ENCODE measurements at regions not wholly inside any gene's neighbourhood (a gene's known extent, or its start where the extent isn't known, plus 50 kb on each side); places are given as distances from the start of the nearest gene placed in this dataset.
"Not testable (repeated sequence)": the region's sequence is repeated elsewhere in the genome, so short reads cannot be mapped to it uniquely, and the experiment has no call there.

DNA sequence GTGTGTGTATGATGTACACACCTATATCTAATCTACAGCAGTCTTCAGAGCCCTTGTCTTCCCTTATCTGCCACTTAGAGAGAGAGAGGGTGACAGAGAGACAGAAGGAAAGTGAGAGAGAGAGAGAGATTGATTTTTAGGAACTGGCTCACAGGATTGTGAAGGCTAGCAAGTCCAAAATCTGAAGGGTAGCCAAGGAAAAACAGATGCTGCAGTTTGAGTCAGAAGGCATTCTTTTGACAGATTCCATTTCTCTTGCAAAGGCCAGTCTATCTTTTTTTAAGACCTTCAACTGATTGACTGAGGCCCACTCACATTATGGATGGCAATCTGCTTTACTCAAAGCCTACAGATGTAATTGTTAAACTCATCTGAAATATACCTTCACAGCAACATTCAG is 664.0 kb upstream of the IGFBP7 start:
- Histone ChIP-seq H3K4me3 (no peak overlapping the region), H3K27ac (no peak overlapping the region)

DNA sequence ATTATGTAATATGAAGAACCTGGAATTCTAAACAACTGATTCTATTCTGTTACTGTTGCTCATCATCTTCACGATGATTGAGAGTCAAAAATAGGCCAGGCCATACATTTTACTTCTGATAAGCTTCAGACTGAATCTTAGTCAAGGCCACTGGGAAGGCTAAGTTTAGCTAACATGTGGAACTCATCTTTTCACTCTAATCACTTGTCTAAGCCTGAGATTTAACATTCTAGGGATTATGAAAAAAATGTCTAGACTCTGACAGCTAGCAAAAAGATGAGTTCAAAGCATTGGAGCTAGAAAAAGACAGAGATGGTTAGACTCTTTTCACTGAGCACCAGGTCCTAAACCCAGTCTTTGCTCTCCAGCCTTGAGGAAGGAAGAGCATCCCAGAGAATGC is 656.2 kb upstream of the IGFBP7 start:
- H3K4me3 ChIP-seq = no peak overlapping the region
- H3K27ac ChIP-seq = no peak overlapping the region

DNA sequence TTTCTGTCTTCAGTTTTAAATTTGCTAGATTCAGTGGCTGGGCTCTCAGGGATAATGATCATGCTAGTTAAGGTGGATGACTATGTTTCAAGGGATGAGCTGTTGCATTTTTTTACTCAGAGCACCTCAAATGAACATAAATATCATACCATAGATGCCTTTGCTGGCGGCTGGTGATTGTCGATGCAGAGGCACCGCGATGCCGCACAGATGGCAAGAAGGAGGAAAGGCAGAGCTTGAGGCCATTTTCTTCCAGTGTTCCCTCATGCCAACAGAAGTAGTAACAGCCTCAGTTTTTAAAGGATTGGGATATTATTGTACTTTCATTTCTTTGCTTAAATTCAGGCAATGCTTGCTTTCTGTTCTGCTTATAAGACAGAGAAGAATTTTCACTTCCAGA is 654.7 kb upstream of the IGFBP7 start:
- peak overlapping the region in 1 of 21 experiments; percentile 6 for H3K27ac ChIP-seq
- no peak overlapping the region for H3K4me3 ChIP-seq

DNA sequence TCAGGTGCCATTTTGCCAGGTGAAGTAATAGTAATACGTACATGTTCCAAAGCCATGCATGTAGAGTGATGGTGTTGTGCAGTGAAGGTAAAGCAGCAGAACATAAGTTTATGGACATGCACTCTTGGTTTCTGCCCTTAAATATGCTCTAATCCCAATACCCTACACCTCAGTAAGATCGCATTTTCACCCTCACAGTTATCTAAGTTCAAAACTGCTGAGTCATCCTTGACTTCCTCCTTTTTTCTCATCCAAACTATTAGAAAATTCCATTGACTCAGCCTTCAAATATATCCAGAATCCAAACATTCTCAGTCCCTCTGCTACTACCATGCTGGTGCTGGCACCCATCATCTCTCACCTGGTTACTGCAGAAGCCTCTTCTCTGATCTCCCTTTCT is 652.9 kb upstream of the IGFBP7 start:
- Histone ChIP-seq H3K27ac (no peak overlapping the region), H3K4me3 (no peak overlapping the region)

DNA sequence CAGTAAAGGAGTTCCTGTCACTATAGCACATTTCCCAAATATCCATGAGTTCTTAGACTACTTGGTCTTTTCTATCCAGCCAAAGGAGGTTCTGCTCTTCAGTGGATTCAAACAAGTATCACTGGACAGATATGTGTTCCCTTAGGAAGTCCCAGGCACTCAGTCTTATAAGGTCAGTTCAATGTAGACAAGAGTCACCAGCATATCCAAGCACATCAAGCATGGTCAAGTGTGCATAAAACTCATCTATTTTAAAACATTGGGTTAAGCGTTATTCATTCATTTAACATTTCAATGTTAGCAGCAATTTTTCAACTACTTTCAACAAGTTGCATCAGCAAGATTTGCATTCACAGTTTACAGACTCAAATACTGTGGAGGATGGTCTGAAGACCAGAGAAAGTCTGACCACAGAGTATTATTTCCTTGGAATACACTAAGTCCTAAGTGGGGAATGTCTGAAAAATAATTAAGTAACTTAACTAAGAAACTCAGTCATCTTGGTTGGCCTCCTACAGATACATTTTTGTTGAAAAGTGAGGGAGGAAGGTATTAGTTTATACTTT is 630.5 kb upstream of the IGFBP7 start:
- Histone ChIP-seq H3K4me3 (no peak overlapping the region), H3K27ac (no peak overlapping the region)

DNA sequence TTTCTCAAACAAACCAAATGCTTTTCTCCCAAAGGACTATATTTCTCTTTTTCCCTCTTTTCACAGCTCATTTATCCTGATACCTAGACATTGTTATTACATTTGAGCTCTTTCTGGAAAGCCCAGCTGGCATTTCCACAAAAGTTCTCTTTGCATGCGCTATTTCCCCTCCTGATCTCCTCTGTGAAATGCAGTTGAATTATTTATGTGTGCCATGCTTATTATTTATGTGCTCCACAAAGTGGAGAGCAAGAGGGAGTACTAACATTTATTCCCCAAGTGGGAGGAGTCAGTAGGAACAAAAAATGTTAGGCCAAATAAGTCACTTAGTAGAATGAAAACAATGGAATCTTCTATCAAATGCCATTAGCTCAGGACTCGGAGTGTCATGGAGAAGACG is 626.6 kb upstream of the IGFBP7 start:
- no peak overlapping the region for H3K27ac ChIP-seq
- H3K4me3 ChIP-seq = no peak overlapping the region

DNA sequence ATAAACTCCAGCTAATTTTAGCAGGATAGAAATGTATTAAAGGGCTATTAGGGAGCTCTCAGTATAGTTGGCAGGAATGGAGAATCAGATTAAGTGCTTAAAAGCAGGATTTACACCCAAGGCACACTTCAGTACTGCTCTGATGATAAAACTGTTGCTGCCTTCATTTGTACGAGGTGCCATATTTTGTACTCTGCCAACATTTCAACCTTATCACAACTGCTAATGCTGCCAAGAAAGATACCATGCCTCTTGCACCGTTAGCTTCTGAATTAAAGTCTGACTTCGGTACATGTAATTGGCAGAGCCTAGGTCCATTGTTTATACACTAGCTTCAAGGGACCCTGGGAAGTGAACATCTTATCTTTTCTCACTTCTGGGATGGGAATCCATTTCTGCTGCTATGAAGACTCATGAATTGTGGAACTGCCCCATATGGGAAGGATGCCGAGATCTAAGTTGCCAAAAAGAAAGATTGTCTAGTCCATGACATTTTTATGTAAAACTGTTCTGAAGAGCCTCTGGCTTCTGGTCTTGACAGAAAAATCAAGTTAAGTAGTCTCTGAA is 624.0 kb upstream of the IGFBP7 start:
- no peak overlapping the region for H3K4me3 ChIP-seq
- no peak overlapping the region for H3K27ac ChIP-seq

DNA sequence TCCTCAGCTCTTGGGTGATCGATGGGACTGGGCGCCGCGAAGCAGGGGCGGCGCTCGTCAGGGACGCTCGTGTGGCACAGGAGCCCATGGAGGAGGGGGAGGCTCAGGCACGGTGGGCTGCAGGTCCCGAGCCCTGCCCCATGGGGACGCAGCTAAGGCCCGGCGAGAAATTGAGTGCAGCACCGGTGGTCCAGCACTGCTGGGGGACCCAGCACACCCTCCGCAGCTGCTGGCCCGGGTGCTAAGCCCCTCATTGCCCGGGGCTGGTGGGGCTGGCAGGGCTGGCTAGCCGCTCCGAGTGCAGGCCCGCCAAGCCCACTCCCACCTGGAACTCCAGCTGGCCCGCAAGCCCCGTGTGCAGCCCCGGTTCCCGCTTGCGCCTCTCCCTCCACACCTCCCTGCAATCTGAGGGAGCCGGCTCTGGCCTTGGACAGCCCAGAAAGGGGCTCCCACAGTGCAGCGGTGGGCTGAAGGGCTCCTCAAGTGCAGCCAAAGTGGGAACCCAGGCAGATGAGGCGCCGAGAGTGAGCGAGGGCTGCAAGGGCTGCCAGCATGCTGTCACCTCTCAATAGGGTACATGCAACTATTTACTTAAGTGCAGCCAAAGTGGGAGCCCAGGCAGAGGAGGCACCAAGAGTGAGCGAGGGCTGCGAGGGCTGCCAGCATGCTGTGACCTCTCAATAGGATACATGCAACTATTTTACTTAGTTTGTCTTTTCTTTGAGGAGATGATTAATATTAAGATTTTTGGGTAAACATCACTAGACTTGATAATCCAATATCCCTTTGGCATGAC is 619.8 kb upstream of the IGFBP7 start:
- H3K27ac ChIP-seq, H3K4me3 ChIP-seq: not testable (repeated sequence)

DNA sequence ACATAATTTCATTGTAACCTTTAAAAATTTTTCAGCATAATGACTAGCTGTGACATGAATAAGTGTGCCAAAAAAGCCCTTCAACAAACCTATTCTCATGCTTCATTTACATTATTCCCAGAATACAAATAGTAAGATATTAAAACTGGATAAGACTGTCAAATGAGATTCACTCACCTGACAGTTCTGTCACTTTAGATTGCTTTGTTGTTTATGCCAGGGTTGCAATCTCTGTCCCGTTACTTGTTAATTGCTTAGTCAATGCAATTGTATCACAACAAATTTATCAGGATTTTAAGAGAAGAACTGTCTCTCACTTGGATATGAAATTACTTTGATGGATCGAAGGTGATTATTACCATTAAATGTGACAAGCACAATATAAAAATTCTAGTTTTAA is 616.0 kb upstream of the IGFBP7 start:
- no peak overlapping the region for H3K4me3 ChIP-seq
- H3K27ac ChIP-seq = no peak overlapping the region

DNA sequence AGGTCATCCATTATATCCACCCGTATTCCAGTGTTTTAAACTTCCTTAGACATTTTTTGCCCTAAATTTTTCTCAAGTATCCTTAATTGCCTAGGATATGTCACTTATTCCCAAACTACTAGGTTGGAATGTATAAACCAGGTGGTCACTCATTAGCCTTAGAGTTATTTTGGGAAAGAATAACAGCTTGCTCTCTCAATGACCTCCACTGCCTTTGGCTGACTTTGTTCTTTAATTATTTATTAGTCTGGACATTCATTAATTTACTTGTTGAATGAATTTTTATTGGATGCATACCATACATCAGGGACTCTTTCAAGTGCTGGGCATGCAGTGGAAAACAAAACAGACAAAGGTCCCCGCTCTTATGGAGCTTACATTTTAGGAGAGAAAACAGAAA is 609.3 kb upstream of the IGFBP7 start:
- H3K27ac ChIP-seq = no peak overlapping the region
- H3K4me3 ChIP-seq = no peak overlapping the region

DNA sequence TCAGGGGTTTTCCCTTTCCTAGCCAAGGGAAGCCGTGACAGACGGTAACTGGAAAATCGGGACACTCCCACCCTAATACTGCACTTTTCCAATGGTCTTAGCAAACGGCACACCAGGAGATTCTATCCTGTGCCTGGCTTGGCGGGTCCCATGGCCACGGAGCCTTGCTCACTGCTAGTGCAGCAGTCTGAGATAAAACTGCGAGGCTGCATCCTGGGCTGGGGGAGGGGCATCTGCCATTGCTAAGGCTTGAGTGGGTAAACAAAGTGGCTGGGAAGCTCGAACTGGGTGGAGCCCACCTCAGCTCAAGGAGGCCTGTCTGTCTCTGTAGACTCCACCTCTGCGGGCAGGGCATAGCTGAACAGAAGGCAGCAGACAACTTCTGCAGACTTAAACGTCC is 604.1 kb upstream of the IGFBP7 start:
- H3K27ac ChIP-seq, H3K4me3 ChIP-seq: not testable (repeated sequence)

DNA sequence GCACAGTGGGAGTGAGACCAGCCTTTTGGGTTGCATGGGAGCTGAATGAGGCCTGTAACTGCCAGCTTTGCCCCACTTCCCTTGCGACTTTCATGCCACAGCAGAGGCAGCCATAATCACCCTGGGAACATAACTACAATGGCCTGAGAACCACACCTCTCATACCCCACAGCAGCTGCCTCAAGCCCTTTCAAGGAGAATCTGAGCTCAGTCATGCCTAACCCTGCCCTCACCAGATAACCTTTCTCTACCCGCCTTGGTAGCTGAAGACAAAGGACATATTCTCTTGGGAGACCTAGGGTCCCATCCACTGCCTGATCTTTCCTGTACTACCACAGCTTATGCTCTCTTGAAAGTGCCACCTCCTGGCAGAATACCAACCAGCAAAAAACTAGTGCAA is 599.9 kb upstream of the IGFBP7 start:
- no peak overlapping the region for H3K27ac ChIP-seq
- no peak overlapping the region for H3K4me3 ChIP-seq

DNA sequence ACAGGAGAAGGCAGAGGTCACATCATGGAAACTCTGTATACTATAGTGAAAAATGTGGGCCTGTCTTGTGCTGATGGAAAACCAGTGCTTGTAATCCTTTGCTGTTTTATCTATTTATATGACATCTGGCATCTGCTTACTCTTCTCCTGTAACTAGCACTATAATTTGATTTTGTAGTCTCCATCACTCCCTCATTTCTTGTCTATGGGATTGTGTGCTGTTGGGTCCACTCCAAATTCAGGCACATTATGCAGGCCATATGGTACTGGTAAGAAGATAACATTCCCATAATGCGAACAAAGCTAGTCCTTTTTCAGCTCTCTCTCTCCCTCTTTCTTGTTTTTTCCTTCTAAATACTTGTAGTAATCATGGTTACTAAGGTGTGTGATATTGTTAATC is 581.2 kb upstream of the IGFBP7 start:
- Histone ChIP-seq H3K27ac (no peak overlapping the region), H3K4me3 (no peak overlapping the region)

DNA sequence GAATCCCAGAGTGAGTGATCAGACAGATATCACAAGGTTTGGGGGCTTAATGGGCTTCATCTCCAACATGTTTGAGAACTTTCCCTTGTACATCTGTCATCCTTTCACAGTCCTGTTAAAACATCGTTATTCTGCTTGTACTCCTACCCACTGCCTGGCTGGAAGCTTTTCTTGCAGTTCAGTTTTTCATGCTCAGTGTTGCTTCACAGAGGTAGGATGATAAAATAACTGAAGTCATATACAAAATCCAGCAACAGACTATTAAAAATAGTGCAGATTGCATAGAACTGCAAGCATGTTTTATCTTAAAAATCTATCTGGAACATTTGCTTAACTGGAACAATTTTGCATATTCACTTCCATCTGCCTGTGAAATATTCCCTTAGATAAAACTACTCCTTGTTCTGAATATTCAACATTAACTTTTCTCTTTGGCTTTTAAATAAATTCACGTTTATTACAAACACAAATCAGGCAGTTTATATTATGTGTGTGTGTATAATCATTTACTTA is 579.6 kb upstream of the IGFBP7 start:
- H3K27ac ChIP-seq = no peak overlapping the region
- H3K4me3 ChIP-seq = no peak overlapping the region

DNA sequence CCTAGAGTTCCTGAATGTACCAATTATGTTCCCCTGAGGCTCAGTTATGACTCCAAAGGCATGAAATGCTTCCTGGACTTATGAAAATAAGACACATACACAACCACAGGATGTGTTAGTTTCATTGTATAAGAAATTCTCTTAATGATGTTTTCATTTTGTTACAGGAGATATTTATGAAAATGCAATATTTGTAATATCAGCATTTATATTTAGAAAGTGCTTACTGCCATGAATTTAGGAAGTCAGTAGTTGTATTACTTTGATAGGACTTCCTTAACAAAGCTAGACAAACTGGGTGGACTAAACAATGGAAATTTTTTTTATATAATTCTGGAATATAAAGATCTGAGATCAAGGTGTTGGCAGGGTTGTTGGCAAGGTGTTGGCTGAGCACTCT is 572.1 kb upstream of the IGFBP7 start:
- Histone ChIP-seq H3K27ac (no peak overlapping the region), H3K4me3 (no peak overlapping the region)

DNA sequence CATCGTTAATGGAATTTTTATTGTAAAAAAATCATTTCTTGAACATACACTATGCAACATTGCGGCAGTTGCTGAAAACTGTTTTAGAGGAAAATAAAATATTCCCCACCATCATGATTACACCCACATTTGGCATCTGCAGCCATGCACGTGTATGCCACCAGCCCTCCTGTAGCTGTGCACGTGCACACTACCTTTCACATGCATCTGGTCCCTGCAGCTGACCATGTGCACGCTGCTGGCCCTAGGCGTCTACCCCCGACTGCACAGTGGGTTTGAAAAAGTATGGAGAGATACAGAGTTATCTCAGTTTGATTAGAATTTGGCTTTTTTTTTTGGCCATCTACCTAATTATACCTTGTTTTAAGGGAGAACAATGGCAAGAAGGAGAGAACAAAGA is 569.8 kb upstream of the IGFBP7 start:
- Histone ChIP-seq H3K4me3 (no peak overlapping the region), H3K27ac (no peak overlapping the region)

DNA sequence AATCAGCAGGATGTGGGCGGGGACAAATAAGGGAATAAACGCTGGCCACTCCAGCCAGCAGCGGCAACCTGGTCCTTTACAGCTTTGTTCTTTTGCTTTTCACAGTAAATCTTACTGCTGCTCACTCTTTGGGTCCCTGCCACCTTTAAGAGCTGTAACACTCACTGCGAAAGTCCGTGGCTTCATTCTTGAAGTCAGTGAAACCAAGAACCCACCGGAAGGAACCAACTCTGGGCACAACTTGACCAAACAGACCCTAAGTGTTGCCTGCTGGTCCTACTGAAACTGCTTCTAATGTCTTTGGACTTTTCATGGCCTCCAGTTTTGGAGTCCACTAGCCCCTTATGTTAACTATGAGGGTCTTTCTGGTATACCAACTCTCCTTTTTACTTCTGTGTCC is 566.2 kb upstream of the IGFBP7 start:
- Histone ChIP-seq H3K4me3 (no peak overlapping the region), H3K27ac (no peak overlapping the region)

DNA sequence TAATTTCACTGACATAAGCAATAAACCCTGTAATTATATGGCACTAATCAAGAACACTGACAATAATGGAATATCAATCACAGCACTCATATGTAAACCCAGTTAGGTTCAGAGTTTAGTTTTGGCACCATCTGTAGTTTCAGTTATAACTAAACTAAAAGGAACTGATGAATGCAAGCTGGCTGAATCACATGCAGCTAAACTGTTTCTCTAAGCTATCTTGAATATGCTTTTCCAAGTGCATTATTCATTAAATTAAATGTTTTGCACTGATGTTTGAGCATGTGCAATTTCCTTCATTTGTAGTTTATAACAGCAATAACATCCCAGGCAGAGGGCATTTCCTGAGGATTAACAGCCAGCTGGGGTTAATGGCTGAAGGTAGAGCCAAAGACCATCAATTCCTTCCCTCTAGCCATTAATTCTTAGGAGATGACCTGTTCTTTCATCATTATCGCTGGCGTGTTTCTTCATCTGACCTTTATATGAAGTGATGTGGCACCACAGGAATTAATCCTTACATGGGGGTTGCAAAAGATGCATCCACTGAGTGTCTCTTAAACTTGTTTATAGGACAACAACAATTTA is 562.8 kb upstream of the IGFBP7 start:
- no peak overlapping the region for H3K4me3 ChIP-seq
- no peak overlapping the region for H3K27ac ChIP-seq

DNA sequence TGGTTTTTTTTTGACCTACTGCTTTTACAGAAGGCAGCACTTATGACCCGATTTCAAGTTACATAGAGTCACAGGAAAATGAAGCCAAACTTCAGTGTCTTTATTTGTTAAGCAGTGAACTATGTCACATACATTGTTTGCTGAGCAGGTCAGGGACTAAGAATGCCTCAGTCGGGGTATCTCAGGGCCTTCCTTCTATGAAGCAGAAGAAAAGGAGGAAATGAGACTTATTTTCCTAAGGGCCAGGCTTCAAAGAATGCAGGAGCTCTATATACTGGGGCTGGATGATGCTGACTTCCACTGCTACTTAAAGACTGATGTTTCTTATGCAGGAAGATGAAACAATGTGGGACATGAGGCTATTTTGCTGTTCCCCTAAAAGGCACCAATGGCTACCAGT is 558.4 kb upstream of the IGFBP7 start:
- Histone ChIP-seq H3K4me3 (no peak overlapping the region), H3K27ac (no peak overlapping the region)

DNA sequence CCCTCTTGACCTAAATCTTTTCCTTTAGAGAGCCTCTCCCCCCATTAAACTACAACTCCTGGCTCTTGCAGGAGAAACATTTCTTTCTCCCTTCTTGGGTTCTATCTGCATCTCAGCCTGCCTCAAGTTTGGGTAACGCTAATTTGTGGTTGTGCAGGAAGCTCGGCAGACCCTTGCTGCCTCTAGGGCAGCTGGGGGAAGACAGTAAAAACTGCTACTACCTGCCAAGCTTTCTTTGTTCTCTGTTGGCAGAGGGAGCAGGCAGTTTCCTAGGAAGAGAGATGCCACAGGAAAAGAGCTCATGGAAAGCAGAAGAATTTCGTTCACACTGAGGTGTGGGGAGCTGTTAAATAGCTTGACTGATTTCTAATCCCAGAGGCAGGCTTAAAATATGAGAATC is 555.6 kb upstream of the IGFBP7 start:
- H3K4me3 ChIP-seq = no peak overlapping the region
- H3K27ac ChIP-seq = no peak overlapping the region

DNA sequence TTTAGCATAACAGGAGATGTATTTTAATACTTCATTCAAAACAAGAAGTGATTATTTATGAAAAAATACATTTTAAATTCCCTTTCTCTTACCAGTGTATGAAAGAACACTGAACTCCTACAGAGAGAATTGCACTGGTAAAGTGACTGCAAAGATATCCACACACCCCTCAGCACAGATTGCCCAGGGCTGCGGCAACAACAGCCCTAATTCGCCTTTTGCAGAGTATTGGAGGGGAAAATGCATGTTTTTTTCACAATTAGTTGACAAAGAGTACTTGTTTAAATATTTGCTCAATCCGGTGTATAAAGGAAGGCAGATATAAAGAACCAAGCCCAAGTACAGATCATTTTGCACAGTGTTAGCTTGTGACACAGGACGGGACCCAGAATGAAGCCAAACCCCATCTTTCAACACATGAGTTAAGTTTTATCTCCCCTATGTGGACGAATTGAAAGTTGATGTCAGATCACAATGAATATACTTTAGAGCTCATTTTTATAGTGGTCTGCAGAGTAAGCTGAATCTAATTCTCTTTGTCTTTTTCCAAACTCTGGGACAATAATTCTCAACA is 551.4 kb upstream of the IGFBP7 start:
- H3K4me3 ChIP-seq = no peak overlapping the region
- no peak overlapping the region for H3K27ac ChIP-seq
